HCT116 (cell line): ENCODE measurements at regions not wholly inside any gene's neighbourhood (a gene's known extent, or its start where the extent isn't known, plus 50 kb on each side); places are given as distances from the start of the nearest gene placed in this dataset.

Experiments used
- ATAC-seq: fragments of 200-7000 bp; cut with Tn5 transposase; 2 replicates; pipeline ENCODE4 v1.9.1; 2020; ENCODE audit warnings: mild to moderate bottlenecking, moderate library complexity
- BruUV-seq: library from RNA; stranded (reverse); fragments of 400-500 nt; replicated peaks from 2 replicates; lab custom pipeline; 2021; lab: Mats Ljungman, UMichigan
- CTCF ChIA-PET: fragments of 300-600 bp; sonication (Branson Sonifier 250); formaldehyde crosslinking; loops from one replicate; lab custom pipeline; 2021; ENCODE audit warnings: antibody characterized with exemption; lab: Charles Lee
- POLR2A ChIA-PET: fragments of 300-600, 350-600 bp; sonication (Branson Sonifier 250); formaldehyde crosslinking; loops from one replicate; lab custom pipeline; 2021; ENCODE audit warnings: antibody characterized with exemption; lab: Charles Lee
- RAD21 ChIA-PET, 2 experiments: fragments of 300-600 bp; sonication (Branson Sonifier 250); formaldehyde crosslinking; loops; one replicate each; lab custom pipeline; 2023; ENCODE audit warnings: low total read pairs in 2 of 2; ENCODE audit not compliant: uncharacterized antibody in 2 of 2, unreplicated experiment in 2 of 2, low non-redundant PET in 1 of 2; lab: Charles Lee
- DNase-seq: peaks from one replicate; pipeline ENCODE4 v3.0.0-alpha.2; 2010; ENCODE audit warnings: low read depth, low spot score
- H2AFZ ChIP-seq: fragments of 200-600 bp; shearing (Covaris generic), sonication (generic); 2 replicates; pipeline ENCODE4 v1.6.1; 2017; ENCODE audit warnings: low read depth, mixed run types, mixed read lengths, antibody characterized with exemption, low read length; ENCODE audit not compliant: poor library complexity, severe bottlenecking
- H3K27ac ChIP-seq: 2 replicates; pipeline ENCODE4 v1.5.1; 2012; ENCODE audit warnings: low read depth, low read length
- H3K27me3 ChIP-seq: fragments of 200-600 bp; sonication (generic); 2 replicates; pipeline ENCODE4 v1.6.1; 2016; ENCODE audit warnings: mixed run types, low read length, mixed read lengths; ENCODE audit not compliant: insufficient read depth
- H3K36me3 ChIP-seq, 2 experiments: fragments of 200-500 bp in 1 of 2; fragments of 200-600 bp in 1 of 2; sonication (Bioruptor generic) in 1 of 2; sonication (generic) in 1 of 2; 2 replicates each; pipeline versions ENCODE4 v1.5.1 to v1.6.1; 2014 to 2016; ENCODE audit warnings: low read length in 2 of 2, inconsistent platforms in 1 of 2, mixed read lengths in 1 of 2, mixed run types in 1 of 2; ENCODE audit not compliant: insufficient read depth in 2 of 2, control insufficient read depth in 1 of 2
- H3K4me1 ChIP-seq, 2 experiments: fragments of 200-600 bp in 1 of 2; sonication (generic) in 1 of 2; 2 replicates each; pipeline versions ENCODE4 v1.5.1 to v1.6.1; 2012 to 2017; ENCODE audit warnings: low read length in 2 of 2, inconsistent platforms in 1 of 2, mild to moderate bottlenecking in 1 of 2, mixed read lengths in 1 of 2, mixed run types in 1 of 2, moderate library complexity in 1 of 2; ENCODE audit not compliant: insufficient read depth in 2 of 2, control insufficient read depth in 1 of 2
- H3K4me2 ChIP-seq: fragments of 200-600 bp; sonication (generic); 2 replicates; pipeline ENCODE4 v1.6.1; 2017; ENCODE audit warnings: mixed run types, low read length, mixed read lengths
- H3K4me3 ChIP-seq, 2 experiments: fragments of 200-600 bp in 1 of 2; sonication (generic) in 1 of 2; replicated peaks in 1 of 2; 2 replicates each; pipeline ENCODE4 v1.5.1; 2011 to 2016; ENCODE audit warnings: low read length in 2 of 2, control low read depth in 1 of 2, low read depth in 1 of 2, mild to moderate bottlenecking in 1 of 2, mixed read lengths in 1 of 2, mixed run types in 1 of 2
- H3K79me2 ChIP-seq: fragments of 200-600 bp; sonication (generic); 2 replicates; pipeline ENCODE4 v1.6.1; 2017; ENCODE audit warnings: mild to moderate bottlenecking, mixed run types, low read length, moderate library complexity, mixed read lengths; ENCODE audit not compliant: insufficient read depth
- H3K9ac ChIP-seq: fragments of 200-600 bp; sonication (generic); 2 replicates; pipeline ENCODE4 v1.6.1; 2016; ENCODE audit warnings: low read length, mixed read lengths
- H3K9me2 ChIP-seq: fragments of 200-600 bp; sonication (generic), shearing (Covaris generic); 2 replicates; pipeline ENCODE4 v1.6.1; 2017; ENCODE audit warnings: mixed run types, mild to moderate bottlenecking, moderate library complexity; ENCODE audit not compliant: insufficient read depth
- H3K9me3 ChIP-seq, 2 experiments: fragments of 200-500 bp in 1 of 2; fragments of 200-600 bp in 1 of 2; sonication (Bioruptor generic) in 1 of 2; sonication (generic) in 1 of 2; 2 replicates each; pipeline ENCODE4 v1.6.1; 2014 to 2017; ENCODE audit warnings: low read length in 2 of 2, mixed read lengths in 2 of 2, inconsistent platforms in 1 of 2, low read depth in 1 of 2, mild to moderate bottlenecking in 1 of 2, mixed run types in 1 of 2, moderate library complexity in 1 of 2; ENCODE audit not compliant: control insufficient read depth in 1 of 2, insufficient read depth in 1 of 2
- H4K20me1 ChIP-seq: fragments of 200-600 bp; sonication (generic), shearing (Covaris generic); 2 replicates; pipeline ENCODE4 v1.6.1; 2017; ENCODE audit warnings: mixed run types, mild to moderate bottlenecking, moderate library complexity; ENCODE audit not compliant: insufficient read depth
- CEBPB ChIP-seq: IDR thresholded peaks from 2 replicates; pipeline ENCODE4 v1.6.1; 2012; ENCODE audit warnings: low read depth
- JUND ChIP-seq: IDR thresholded peaks from 2 replicates; pipeline ENCODE4 v1.6.1; 2012
- POLR2A ChIP-seq: IDR thresholded peaks from 2 replicates; pipeline ENCODE4 v1.7.0; 2011; ENCODE audit warnings: borderline replicate concordance; ENCODE audit not compliant: insufficient read depth, insufficient read length; ENCODE audit errors: extremely low read depth
- SRF ChIP-seq: IDR thresholded peaks from 2 replicates; pipeline ENCODE4 v1.6.1; 2012; ENCODE audit warnings: low read depth
- ZNF274 ChIP-seq: fragments of 200-500 bp; sonication (Bioruptor generic); IDR thresholded peaks from 2 replicates; pipeline ENCODE4 v1.6.1; 2014; ENCODE audit warnings: mild to moderate bottlenecking, low read depth, low read length, inconsistent platforms
- intact Hi-C: fragments of 100-400 bp; cut with micrococcal nuclease; formaldehyde crosslinking; loops from 2 replicates; pipeline ENCODE4 v1.10.0; 2022
- TF ChIP-seq, protein P1 (sequence below): IDR thresholded peaks from 2 replicates; pipeline ENCODE4 v1.6.1; 2012; ENCODE audit warnings: low read depth
- TF ChIP-seq, protein P2 (sequence below): IDR thresholded peaks from 2 replicates; pipeline ENCODE4 v1.6.1; 2012

DNA sequence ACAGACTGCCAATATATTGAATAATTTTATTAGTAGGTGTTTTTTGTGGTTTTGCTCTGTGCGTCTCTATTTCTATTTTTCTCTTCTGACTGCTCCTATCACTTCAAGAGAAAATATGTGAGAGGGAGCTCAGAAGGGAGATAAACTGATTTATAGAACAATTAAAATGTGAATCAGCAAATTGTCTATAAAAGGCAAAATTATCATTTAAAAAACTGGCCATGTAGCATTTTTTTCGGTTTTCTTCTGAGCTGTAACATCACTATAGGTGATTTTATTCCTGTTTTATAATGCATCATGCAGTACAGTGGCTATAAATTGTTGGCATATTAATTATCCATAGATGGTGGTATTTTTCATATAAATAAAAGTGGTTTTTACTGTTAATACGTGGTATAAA lies 416.5 kb downstream of the DOK5 start:
- Histone ChIP-seq H3K4me3 (no peak overlapping the region), H3K9me3 (peaks cover 4 to 16% of the 10 kb centered on the region in 2 experiments; a peak in 2 of 4 replicates), H3K79me2 (no peaks in the 10 kb centered on the region), H3K9ac (no peak overlapping the region), H2AFZ (no peak overlapping the region), H3K4me1 (no peaks in the 10 kb centered on the region), H3K36me3 (no peaks in the 10 kb centered on the region), H3K9me2 (no peaks in the 10 kb centered on the region), H3K27me3 (no peaks in the 10 kb centered on the region), H3K27ac (no peak overlapping the region), H3K4me2 (no peak overlapping the region), H4K20me1 (no peaks in the 10 kb centered on the region)
- ATAC-seq (no peak), DNase-seq (no peak)
- RAD21 ChIA-PET, result no interaction called here
- intact Hi-C loops, result no loop called here
- TF ChIP-seq, protein P1, sequence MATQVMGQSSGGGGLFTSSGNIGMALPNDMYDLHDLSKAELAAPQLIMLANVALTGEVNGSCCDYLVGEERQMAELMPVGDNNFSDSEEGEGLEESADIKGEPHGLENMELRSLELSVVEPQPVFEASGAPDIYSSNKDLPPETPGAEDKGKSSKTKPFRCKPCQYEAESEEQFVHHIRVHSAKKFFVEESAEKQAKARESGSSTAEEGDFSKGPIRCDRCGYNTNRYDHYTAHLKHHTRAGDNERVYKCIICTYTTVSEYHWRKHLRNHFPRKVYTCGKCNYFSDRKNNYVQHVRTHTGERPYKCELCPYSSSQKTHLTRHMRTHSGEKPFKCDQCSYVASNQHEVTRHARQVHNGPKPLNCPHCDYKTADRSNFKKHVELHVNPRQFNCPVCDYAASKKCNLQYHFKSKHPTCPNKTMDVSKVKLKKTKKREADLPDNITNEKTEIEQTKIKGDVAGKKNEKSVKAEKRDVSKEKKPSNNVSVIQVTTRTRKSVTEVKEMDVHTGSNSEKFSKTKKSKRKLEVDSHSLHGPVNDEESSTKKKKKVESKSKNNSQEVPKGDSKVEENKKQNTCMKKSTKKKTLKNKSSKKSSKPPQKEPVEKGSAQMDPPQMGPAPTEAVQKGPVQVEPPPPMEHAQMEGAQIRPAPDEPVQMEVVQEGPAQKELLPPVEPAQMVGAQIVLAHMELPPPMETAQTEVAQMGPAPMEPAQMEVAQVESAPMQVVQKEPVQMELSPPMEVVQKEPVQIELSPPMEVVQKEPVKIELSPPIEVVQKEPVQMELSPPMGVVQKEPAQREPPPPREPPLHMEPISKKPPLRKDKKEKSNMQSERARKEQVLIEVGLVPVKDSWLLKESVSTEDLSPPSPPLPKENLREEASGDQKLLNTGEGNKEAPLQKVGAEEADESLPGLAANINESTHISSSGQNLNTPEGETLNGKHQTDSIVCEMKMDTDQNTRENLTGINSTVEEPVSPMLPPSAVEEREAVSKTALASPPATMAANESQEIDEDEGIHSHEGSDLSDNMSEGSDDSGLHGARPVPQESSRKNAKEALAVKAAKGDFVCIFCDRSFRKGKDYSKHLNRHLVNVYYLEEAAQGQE, result no peak
- TF ChIP-seq SRF (no peak), CEBPB (no peak), ZNF274 (no peak)
- POLR2A ChIA-PET, result no interaction called here
- BruUV-seq, result no TSS peak
- CTCF ChIA-PET, result no interaction called here

DNA sequence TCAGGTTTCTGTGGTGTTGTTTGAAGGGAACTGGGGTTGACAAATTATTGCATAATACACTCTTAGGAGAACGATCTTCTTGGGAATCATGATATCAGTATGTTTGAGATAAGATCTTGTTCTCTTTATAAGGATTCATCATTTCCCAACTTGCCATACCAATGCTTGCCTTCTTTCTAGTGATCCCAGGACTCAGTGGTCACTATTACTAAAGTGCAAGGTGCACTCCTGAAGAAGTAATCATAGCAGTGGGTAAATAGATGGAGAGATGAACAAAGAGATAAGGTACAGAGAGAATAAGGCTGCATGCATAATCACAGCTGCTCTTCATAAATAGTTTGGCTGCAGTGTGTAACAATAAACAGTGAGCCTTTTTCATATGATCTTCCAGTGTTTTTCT lies 404.0 kb downstream of the DOK5 start:
- Histone ChIP-seq H3K4me3 (no peak overlapping the region), H3K4me1 (no peaks in the 10 kb centered on the region)
- TF ChIP-seq JUND, result no peak
- TF ChIP-seq, protein P1, result no peak
- TF ChIP-seq POLR2A, result no peak
- TF ChIP-seq, protein P2, sequence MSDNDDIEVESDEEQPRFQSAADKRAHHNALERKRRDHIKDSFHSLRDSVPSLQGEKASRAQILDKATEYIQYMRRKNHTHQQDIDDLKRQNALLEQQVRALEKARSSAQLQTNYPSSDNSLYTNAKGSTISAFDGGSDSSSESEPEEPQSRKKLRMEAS, result no peak
- TF ChIP-seq, all 23 proteins: peak for 0
- no peak overlapping the region for H3K27ac ChIP-seq
- CTCF ChIA-PET, result no interaction called here
- intact Hi-C loops, result no loop called here
- H3K27me3 ChIP-seq, result no peaks in the 10 kb centered on the region
- no peak overlapping the region for H2AFZ ChIP-seq
- H3K79me2 ChIP-seq, result no peaks in the 10 kb centered on the region
- no peaks in the 10 kb centered on the region for H4K20me1 ChIP-seq
- RAD21 ChIA-PET, result no interaction called here
- DNase-seq (no peak), ATAC-seq (no peak)
- no TSS peak for BruUV-seq
- no peak overlapping the region for H3K4me2 ChIP-seq
- peaks cover 3 to 4% of the 10 kb centered on the region in 2 experiments; a peak in 1 of 4 replicates for H3K9me3 ChIP-seq
- no peaks in the 10 kb centered on the region for H3K9me2 ChIP-seq
- no peaks in the 10 kb centered on the region for H3K36me3 ChIP-seq
- POLR2A ChIA-PET, result no interaction called here
- H3K9ac ChIP-seq, result no peak overlapping the region
